ENCODE measurements at regions not wholly inside any gene's neighbourhood (a gene's known extent, or its start where the extent isn't known, plus 50 kb on each side); places are given as distances from the start of the nearest gene placed in this dataset.
"Not testable (repeated sequence)": the region's sequence is repeated elsewhere in the genome, so short reads cannot be mapped to it uniquely, and the experiment has no call there.

DNA sequence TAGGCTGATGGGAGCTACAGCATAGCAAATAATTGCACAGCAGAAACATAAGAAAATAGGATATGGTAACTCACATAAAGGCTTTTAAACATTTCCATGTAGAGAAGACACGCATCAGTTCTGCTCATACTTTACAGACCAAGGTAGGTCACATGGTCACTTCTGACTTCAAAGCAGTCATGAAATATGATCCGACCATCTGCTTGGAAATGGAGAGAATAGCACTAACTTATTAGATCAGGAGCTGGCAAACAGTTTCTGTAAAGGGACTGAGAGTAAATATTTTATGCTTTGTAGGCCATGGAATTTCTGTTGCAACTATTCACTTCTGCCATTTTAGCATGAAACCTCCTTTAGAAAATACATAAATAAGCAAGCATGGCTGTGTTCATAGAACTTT lies 936.6 kb upstream of the FANCL start:
- no peak for DNase-seq (ENCODE audit: low read depth)

DNA sequence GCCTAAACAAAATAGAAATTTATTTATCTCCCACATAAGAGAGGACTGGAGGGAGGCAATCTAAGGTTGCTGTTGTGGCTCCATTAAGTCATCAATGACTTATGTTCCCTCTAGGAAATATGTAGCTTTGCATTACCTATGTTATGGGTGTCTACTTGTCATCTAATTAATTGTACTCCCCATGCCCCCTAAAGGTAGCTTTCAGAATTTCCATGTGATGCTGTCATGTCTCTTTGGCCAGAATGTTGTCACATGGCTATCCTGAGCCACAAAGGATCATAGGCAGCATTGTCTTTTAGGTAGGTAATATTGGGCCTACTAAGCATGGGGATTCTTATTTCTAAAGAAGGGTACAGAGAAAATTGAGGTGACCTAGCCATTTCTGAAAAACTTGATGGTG lies 935.6 kb upstream of the FANCL start:
- no peak for DNase-seq (ENCODE audit: low read depth)

GRCh38 chr2:59174536-59175243 lies 933.6 kb upstream of the FANCL start:
- DNase-seq (ENCODE audit: low read depth), result no peak

DNA sequence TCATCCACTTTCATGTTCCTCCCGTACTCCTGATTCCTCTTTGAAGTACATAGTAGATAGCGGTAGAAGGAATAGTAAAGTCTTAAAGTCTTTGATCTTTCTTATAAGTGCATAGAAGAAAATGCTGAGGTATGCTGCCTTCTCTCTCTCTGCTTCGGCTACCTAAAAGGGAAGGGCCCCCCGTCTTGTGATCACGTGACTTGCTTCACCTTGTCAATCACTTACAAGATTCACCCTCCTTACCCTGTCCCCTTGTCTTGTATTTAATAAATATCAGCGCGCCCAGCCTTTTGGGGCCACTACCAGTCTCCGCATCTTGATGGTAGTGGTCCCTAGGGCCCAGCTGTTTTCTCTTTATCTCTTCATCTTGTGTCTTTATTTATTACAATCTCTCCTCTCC lies 932.2 kb upstream of the FANCL start:
- DNase-seq (ENCODE audit: low read depth), result no peak

DNA sequence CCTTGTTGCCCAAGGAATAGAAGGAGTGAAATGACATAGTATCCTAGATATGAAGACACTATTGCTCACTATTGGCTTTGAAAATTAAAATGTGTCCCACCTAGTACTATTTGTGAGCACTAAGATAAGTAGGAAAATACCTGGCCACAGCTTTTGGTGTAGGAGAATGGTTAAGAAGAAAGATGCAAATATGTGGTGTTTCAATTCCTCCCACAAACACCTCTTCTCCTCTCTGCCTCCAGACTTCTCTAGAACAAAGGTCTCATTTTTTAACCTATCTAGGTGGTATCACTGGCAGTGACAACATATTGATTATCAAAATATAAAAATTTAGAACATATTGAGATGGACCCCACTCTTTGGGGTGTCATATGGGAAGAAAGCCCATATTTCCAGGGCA lies 929.9 kb upstream of the FANCL start:
- no peak for DNase-seq (ENCODE audit: low read depth)

DNA sequence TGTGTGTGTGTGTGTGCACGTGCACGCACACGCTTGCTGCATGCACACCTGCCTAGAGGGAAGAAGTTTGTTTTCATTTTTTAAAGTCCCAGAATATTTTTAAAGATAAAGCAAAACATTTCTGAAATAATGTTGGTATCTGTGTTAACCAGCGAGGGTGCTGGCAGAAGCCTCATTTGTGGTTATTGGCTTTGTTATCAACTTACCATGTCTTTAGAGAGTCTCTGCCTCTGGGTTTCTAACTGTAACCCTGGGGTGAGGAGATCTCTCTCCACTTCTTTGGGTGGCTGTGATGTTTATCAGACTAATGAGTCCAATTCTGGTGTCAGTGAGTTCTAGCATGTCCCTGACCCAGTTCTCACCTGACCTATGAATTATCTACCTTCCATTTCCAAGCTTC lies 927.6 kb upstream of the FANCL start:
- no peak for DNase-seq (ENCODE audit: low read depth)

DNA sequence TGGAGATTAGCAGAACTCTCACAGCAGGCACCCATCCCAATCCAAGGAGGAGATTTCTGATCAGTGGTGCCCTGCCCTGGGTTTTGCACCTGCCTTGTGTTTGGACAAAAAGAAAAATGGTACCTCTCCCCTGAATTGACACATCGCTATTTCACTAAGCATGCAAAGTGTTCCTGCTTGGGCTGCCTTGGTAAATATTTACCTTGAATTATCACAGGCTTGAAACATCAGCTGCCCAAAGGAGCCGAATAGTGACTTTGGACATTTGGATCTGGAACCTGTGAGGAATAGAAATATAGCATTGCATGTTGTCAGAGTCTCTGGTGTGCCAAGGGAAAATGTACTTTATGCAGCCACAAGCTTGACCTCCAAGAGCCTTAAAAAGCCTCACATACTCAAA lies 926.4 kb upstream of the FANCL start:
- DNase-seq (ENCODE audit: low read depth), result no peak

- not testable (repeated sequence) for DNase-seq (ENCODE audit: low read depth)
Observed at GRCh38 chr2:59157908-59158307, 916.8 kb upstream of the FANCL start.

- DNase-seq (ENCODE audit: low read depth), result no peak
Observed at GRCh38 chr2:59151805-59152204, 910.7 kb upstream of the FANCL start.

- DNase-seq (ENCODE audit: low read depth), result no peak
Observed at GRCh38 chr2:59150217-59150849, 909.2 kb upstream of the FANCL start.

DNA sequence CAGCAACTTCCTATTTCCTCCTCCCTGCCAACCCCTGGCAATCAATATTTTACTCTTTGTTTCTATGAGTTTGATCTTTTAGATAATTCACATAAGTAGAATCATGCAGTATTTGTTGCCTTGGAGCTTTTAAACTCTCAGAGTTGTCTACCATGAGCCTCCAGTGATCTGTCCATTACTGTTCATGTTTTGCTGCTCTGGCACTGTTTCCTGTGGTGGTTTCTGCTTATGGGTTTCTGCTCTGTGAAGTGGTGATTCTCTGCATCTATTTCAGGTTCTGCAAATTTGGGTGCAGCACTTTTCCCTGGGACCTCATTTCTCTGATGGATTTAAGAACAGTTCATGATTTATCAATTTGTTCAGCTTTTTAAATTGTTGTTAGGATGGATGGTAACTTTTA lies 908.1 kb upstream of the FANCL start:
- DNase-seq (ENCODE audit: low read depth), result no peak

DNA sequence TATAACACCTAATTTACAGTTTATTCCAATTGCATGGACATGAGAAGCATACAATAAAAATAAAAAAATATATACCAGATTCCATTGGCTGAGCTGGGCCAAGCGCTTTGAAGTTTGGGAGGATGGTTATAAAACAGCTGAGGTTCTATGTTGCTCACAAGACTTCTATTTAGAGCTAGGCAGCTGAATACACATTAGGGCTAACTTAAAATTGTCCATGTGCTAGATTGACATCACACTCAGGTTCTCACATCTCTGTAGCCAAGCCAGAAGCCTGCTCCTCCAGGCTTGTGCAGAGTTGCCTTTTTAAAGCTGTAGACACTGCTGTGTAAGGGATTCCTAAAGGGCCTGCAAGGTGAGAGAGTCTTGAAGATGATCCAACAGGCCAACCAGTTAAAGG lies 871.1 kb upstream of the FANCL start:
- DNase-seq (ENCODE audit: low read depth), result no peak

- no peak for DNase-seq (ENCODE audit: low read depth)
Observed at GRCh38 chr2:59096973-59097372, 855.8 kb upstream of the FANCL start.

- DNase-seq (ENCODE audit: low read depth), result no peak
Observed at GRCh38 chr2:59093571-59093970, 852.4 kb upstream of the FANCL start.

DNA sequence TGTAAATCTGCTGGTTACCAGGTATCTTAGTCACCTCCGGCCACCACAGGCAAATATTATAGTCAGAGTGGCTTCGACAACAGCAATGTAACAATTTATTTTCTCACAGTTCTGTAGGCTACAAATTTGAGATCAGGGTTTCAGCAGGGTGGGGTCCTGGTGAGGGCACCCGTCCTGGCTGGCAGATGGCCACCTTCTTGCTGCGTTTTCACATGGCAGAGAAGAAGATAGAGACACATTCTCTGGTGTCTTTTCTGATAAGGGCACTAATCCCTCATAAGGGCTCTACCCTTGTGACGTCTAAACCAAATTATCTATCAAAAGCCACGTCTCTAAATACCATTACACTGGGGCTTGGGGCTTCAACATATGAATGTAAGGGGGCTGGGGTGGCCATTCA lies 843.2 kb upstream of the FANCL start:
- DNase-seq (ENCODE audit: low read depth), result no peak

DNA sequence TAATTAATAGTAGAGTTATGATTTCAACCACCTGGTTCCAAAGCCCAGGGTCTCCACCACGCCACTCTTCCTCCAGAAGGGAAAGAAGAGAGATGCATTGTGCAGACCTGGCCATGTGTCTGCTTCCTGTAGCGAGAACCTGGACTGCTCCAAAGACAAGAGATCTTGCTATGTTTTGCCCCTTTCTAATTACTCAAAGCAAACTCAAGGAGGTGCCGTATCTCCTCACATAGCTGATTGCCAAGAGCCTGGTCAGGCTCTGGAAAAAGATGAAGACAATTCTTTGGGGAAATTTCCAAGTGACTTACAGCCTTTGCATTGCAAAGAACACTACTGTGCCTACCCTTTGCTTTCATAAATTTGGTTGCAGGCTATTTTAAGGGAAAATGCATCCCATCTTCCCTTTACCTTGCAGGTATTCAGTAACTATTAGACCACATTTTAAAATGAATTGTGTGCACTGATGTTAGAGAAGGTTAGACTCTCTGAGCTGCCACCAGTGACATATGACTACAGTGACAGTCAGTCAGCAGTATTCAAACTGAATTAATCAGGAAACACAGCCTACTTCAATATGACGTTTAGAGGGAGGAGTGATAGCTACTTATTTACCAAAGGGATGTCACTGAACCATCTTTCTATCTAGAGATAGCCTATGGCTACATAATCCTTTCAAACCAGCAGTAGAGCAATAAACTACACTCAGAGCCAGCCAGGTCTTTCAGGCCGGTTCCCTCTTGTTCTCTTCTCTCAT lies 842.1 kb upstream of the FANCL start:
- no peak for DNase-seq (ENCODE audit: low read depth)

GRCh38 chr2:59082657-59083056 lies 841.5 kb upstream of the FANCL start:
- no peak for DNase-seq (ENCODE audit: low read depth)

GRCh38 chr2:59080451-59081181 lies 839.5 kb upstream of the FANCL start:
- no peak for DNase-seq (ENCODE audit: low read depth)

DNA sequence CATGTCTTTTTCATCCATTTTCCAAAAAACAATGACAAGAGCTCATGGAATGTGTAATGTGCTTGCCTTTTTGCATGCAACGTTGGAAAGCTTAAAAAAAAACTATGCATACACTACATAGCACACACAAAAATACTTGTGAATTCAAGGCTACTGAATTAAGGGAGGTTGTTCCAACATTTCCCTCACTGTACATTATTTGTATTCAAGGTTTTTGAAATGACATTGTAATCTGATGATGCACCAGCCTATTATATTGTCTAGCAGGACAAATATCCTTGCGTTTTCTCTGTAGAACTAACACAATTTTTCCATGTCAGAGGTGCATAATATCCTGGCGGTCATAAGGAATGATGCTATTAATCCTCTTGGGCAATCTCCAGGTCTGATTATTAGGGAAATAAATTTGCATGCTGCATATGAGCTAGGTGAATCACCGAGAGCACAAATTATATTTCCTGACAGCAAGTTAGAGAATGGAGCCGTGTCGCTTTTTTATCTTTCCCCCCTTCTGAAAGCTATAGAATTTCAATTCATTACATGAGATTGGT lies 836.9 kb upstream of the FANCL start:
- DNase-seq (ENCODE audit: low read depth), result no peak

GRCh38 chr2:59077026-59077725 lies 836.1 kb upstream of the FANCL start:
- DNase-seq (ENCODE audit: low read depth), result no peak

- no peak for DNase-seq (ENCODE audit: low read depth)
Observed at GRCh38 chr2:59076079-59076619, 835.0 kb upstream of the FANCL start.
